AG04449 (cell line): ENCODE measurements at regions not wholly inside any gene's neighbourhood (a gene's known extent, or its start where the extent isn't known, plus 50 kb on each side); places are given as distances from the start of the nearest gene placed in this dataset.
A peak's percentile ranks its signal among the peaks of the same experiment; 100 is the strongest.

ENCODE experiments used
- CTCF ChIA-PET: fragments of 350-600 bp; formaldehyde crosslinking; extraction: SDS; loops from one replicate; lab custom pipeline; 2021; ENCODE audit warnings: antibody characterized with exemption; lab: Yijun Ruan, JAX
- POLR2A ChIA-PET: fragments of 400-600, 350-600 bp; formaldehyde crosslinking; extraction: SDS; loops from one replicate; lab custom pipeline; 2020; ENCODE audit warnings: antibody characterized with exemption, inconsistent platforms; lab: Yijun Ruan, JAX
- DNase-seq: peaks from one replicate; pipeline ENCODE4 v3.0.0-alpha.2; 2010; ENCODE audit warnings: low read depth, low spot score
- H3K4me3 ChIP-seq: 2 replicates; pipeline ENCODE4 v1.5.1; 2011; ENCODE audit warnings: low read depth, mild to moderate bottlenecking, control low read depth, low read length
- CTCF ChIP-seq: IDR thresholded peaks from one replicate; pipeline ENCODE4 v1.5.1; 2011; ENCODE audit warnings: mild to moderate bottlenecking, moderate library complexity, low read length, control low read depth, inconsistent platforms; ENCODE audit not compliant: insufficient read depth; ENCODE audit errors: missing control alignments

GRCh38 chr3:124351430-124352148 lies 359.7 kb upstream of the ROPN1 start:
- CTCF ChIA-PET: interaction anchor here (0.7 to 10.0 kb wide), 47 partner anchors 8 to 411 kb away, joined by 3 to 388 read pairs (median 4); partner anchors contain the start of gene KALRN
- POLR2A ChIA-PET: interaction anchor here (0.5 kb wide), 1 partner anchor 117 kb away, joined by 3 read pairs; no protein-coding TSS in a partner anchor
- no peak overlapping the region for H3K4me3 ChIP-seq
- peak; percentile 47 for DNase-seq
- peak; percentile 56 for TF ChIP-seq CTCF

GRCh38 chr3:124352149-124352539 lies 360.2 kb upstream of the ROPN1 start:
- no peak overlapping the region for H3K4me3 ChIP-seq
- TF ChIP-seq CTCF: no peak
- no peak for DNase-seq
- ChIA-PET CTCF (interaction anchor here (0.9 to 10.0 kb wide), 41 partner anchors 8 to 411 kb away, joined by 3 to 388 read pairs (median 5); partner anchors contain the start of gene KALRN), POLR2A (interaction anchor here (0.5 kb wide), 1 partner anchor 116 kb away, joined by 3 read pairs; no protein-coding TSS in a partner anchor)

- no peak for TF ChIP-seq CTCF
- CTCF ChIA-PET: interaction anchor here (1.0 to 10.0 kb wide), 7 partner anchors 10 to 207 kb away, joined by 3 to 388 read pairs (median 57); no protein-coding TSS in a partner anchor
Observed at GRCh38 chr3:124353691-124354090, 361.8 kb upstream of the ROPN1 start.

GRCh38 chr3:124354150-124354549 lies 362.2 kb upstream of the ROPN1 start:
- CTCF ChIA-PET: interaction anchor here (1.0 to 10.0 kb wide), 7 partner anchors 10 to 206 kb away, joined by 3 to 388 read pairs (median 57); no protein-coding TSS in a partner anchor
- POLR2A ChIA-PET: no interaction called here

More at GRCh38 chr3:124353691-124354090, 361.8 kb upstream of the ROPN1 start:
- POLR2A ChIA-PET: no interaction called here
- DNase-seq: no peak
- no peak overlapping the region for H3K4me3 ChIP-seq

GRCh38 chr3:124358156-124358555 lies 366.2 kb upstream of the ROPN1 start:
- no peak for DNase-seq
- no peak overlapping the region for H3K4me3 ChIP-seq
- ChIA-PET CTCF (interaction anchor here (1.5 to 3.1 kb wide), 3 partner anchors 107 to 201 kb away, joined by 5 to 14 read pairs (median 7); no protein-coding TSS in a partner anchor), POLR2A (interaction anchor here (0.6 kb wide), 1 partner anchor 17 kb away, joined by 5 read pairs; no protein-coding TSS in a partner anchor)
- no peak for TF ChIP-seq CTCF

More at GRCh38 chr3:124354150-124354549, 362.2 kb upstream of the ROPN1 start:
- TF ChIP-seq CTCF: no peak
- no peak for DNase-seq
- no peak overlapping the region for H3K4me3 ChIP-seq

GRCh38 chr3:124360155-124360554 lies 368.2 kb upstream of the ROPN1 start:
- DNase-seq: no peak
- TF ChIP-seq CTCF: no peak
- ChIA-PET POLR2A (no interaction called here), CTCF (interaction anchor here (0.8 to 3.1 kb wide), 7 partner anchors 9 to 327 kb away, joined by 3 to 23 read pairs (median 4); partner anchors contain the start of gene KALRN)
- no peak overlapping the region for H3K4me3 ChIP-seq
